Stimulated activated CD4-positive, alpha-beta T cell treated with anti-CD3 and anti-CD28 coated beads, Interleukin-12 subunit alpha, Interleukin-12 subunit beta, amount 100 ng/mL, for 24 hours (primary cell): ENCODE measurements at regions not wholly inside any gene's neighbourhood (a gene's known extent, or its start where the extent isn't known, plus 50 kb on each side); places are given as distances from the start of the nearest gene placed in this dataset.

ENCODE experiments used
- DNase-seq, 2 experiments: peaks; one replicate each; pipeline ENCODE4 v3.0.0-alpha.2; 2020; ENCODE audit warnings: low read depth in 2 of 2

- DNase-seq, result no peak
Observed at GRCh38 chr13:40476175-40476958, 190.1 kb downstream of the FOXO1 start.

- DNase-seq, result no peak
Observed at GRCh38 chr13:40477623-40478608, 188.5 kb downstream of the FOXO1 start.

DNA sequence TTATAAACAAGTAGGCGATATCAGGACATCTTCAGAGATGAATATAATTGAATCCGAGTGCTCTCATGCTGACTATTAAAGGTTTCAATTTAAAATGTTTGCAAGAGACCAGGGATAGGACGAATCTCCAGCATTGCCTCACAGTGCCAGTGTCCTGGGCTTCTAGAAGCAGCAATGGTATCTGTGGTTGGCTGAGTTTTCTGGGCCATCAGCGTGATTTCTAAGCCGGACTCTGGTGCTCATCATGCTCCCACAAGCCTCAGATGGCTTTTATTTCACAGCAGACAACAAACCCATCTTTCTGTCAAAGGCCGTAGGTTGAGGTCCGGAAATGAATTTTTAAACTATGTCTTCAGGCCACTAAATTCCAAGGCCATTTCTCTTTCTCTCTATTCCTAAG, 187.7 kb downstream of the FOXO1 start:
- DNase-seq, result no peak

GRCh38 chr13:40479196-40479845, 187.1 kb downstream of the FOXO1 start:
- no peak for DNase-seq

- no peak for DNase-seq
Observed at GRCh38 chr13:40480012-40480914, 186.2 kb downstream of the FOXO1 start.

DNA sequence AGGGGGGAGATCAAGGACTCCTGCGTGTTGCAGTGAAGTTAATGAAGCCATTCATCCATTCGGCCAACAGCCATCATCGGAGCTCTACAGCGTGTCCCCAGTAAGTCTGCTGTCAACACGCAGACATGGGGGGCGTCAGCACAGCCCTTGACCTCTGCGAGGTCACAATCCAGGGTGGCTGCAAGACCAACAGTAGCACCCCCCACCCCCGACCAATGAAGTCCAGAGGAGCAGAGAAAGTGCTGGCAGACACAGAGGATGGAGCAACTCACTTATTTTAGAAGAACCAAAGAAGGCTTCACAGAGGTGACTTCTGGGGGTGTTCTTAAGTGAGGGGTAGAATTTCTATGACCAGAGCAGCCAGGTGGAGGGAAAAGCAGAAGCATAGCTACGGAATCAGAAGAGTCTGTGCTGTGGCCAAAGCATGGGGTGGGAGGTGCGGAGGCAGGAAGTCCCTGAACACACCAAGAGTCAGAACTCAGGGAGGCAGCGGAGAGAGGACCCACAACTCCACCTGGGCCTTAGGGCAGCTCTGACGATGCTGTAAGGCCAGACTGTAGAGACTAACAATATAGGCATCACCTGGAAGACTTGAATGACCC, 185.4 kb downstream of the FOXO1 start:
- no peak for DNase-seq

DNA sequence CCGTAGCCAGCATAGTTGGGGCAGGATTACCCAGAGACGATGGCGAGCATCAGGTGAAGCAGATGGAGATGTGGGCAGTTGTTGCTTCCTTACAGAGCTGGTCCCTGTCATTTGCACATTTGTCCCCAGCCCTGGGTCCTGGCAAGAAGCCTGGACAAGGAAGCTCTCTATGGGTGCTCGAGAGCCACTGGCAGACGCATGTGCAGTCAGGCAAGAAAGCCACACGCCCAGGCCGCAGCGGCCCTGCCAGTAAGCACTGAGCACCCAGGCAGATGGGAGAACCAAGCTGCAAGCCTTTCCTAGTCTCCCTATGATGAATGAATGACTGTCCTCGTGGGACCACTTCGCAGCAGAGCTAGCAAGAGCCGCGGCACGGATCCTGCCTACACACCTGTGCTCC, 182.8 kb downstream of the FOXO1 start:
- no peak for DNase-seq

DNA sequence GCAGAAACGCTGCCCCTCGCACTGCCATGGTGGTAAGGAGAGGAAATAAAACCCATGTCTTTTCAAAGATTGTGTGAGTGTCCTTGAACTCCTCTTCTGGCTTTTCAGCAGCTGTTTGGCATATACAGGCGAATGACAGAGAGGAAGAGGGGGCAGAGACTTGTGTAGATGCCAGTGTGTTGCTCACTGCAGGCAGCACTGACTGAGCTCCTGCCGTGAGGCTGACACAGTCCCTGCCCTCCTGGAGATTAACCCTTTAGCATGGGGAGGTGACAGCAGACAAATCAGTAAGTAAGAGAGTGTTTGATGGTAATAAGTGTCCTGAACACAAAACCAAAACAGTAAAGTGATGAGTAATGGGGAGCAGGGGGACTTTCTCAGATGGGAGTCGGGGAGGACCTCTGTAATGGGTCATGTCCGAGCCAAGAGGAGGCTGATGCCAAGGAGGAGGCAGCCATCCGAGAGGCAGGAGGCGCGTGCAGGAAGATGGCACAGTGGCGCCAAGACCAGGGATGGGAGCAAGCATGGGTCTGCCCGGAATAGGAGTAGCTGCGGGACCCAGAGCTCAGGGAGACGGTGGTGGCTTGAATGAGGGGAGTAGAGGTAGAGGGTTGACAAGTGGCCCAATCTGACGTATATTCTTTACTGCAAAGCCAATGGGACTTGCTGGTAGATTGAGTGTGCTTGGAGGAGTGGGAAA, 182.2 kb downstream of the FOXO1 start:
- DNase-seq, result no peak

GRCh38 chr13:40484974-40485373, 181.5 kb downstream of the FOXO1 start:
- no peak for DNase-seq

DNA sequence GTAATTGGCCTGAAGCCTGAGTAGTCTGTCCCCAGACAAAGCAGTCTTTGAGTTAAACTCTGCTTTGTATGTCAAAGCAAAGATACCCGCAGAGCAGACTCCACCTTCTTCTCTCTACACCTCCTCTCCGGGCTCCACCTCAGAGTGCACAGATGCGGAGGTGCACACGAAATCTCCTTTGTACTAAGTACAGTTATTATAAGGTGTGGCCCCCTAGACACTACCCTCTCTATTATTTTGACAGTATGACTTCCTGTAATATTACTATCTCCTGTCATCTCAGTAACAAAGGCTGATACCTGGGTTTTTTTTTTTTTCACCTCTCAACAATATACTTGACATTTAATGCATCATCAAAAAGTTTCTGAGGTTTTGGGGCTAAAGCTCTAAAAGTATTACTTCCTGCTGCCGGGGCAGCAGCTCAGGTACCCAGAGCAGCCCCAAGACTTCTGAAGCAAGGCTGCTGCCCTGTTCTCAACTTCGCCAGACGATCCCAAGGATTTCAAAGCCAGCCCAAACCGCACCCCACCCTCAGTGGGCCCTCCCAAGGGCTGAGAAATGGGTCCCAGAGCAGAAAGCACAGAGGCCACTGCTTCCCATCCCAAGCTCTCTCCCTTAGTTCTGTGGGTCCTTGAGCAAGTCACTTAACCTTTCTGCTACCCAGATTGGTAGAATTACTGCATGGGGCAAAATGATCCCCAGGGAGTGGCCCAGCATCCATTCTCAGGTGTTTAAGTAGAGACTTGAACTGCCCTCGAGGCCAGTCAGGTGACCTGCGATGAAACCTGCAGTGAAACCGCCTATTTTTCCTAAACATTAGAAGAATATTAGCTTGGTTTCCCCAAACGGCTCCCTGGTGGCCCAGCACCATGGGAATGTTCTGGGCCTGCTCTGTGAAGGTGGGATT, 180.6 kb downstream of the FOXO1 start:
- peak in 1 of 2 experiments; percentile 26 for DNase-seq

DNA sequence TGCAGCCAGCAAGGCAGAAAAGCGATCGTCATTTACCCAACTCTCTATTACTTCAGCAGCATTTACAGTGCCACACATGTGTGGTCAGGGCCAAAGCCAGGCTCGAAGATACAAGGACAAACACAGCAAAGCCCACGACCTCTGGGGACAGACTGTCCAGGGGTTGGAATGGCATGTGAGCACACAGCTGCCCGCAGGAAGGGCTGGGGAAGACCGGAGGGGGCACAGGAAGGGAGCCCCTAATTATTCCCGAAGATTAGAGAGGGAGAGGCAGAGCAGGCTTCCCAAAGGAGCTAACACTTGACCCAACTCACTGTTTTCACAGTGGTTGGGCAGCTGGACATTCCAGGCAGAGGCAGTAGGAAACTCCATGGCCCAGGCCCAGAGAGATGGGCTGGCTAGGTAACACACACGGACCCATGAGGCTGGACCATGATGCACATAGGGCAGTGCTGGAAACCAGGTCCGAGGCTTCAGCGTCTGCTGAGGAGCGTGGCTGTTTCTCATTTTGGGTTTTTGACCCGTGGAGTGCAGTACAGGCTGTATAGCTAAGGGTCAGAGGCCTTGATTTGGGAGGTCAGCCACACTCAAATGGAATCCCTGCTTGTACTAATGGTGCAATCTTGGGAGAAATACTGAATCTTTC, 179.8 kb downstream of the FOXO1 start:
- DNase-seq, result no peak

DNA sequence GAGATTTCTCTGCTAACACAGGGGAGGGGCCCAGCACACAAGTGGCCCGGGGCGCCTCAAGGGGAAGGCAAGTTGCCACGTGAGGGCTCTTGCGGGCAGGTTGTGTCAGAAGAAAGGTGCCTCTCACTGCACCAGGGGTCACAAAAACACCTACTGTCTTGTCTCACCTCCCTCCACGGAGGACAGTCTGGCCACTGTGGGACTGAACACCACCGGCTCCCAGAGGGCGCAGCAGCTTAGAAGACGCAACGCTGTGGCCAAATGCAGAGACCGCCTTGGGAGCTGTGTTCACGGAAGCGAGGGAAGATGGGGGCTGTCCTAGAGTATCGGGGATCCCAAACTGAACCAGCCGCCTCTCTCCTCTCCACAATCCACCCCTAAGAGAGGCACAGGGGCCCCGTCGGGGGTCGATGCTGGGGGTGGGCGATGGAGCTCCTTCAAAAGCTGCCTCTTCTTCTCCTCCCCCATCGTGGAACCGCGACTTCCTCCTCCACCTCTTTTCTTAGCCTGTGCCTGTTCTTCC, 177.5 kb downstream of the FOXO1 start:
- DNase-seq, result no peak

GRCh38 chr13:40490086-40490758, 176.2 kb downstream of the FOXO1 start:
- peak in 1 of 2 experiments; percentile 42 for DNase-seq

- no peak for DNase-seq
Observed at GRCh38 chr13:40492511-40492910, 173.9 kb downstream of the FOXO1 start.

DNA sequence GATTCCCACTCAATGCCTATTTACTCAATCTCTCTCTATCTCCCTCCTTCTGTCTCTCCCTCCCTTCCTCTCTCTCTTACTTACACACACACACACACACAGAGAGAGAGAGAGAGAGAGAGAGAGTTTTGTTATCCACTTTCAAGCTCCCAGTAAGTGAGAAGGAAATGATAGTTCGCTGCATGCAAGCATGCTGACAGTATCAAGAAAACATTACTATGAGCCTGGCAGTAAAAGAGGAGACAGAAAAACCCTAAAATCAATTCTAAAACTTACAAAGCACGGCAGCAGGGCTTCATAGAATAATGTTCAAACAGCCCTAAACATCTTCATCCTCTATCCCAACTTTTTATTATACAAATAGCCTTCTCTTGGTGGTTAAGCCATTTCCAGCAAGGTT, 171.9 kb downstream of the FOXO1 start:
- no peak for DNase-seq

DNA sequence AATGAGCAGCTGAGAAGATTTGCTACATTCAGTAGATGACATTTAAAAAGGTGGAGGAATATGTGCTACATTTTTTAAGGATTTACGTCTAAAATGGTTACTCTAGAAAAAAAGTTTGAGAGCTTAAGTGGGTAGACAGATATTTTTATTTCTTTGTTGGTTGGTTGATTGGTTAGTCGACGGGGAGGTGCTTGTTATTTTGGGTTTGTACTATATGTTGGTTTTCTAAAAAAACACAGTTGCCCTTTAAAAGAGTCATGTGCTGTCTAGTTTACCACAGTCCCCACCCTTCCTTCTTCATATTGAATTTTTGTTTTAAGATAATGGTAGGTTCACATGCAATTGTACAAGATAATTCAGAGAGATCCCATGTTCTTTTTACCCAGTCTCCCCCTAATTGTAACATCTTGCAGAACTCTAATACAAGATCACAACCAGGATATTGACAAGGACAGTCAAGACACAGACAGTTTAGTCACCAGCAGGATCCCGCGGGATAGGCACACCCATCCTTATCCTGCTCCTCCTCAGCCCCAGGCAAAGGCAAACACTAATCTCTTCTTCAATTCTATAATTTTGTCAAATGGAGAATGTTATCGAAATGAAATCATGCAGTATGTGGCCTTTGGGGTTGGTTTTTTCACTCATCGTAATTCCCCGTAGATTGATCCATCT, 171.4 kb downstream of the FOXO1 start:
- no peak for DNase-seq

GRCh38 chr13:40495621-40496001, 170.8 kb downstream of the FOXO1 start:
- no peak for DNase-seq
